Loucy (cell line): ENCODE measurements at regions not wholly inside any gene's neighbourhood (a gene's known extent, or its start where the extent isn't known, plus 50 kb on each side); places are given as distances from the start of the nearest gene placed in this dataset.

Experiments
- H2AFZ ChIP-seq: fragments of 200-600 bp; sonication (generic); 2 replicates; pipeline ENCODE4 v1.6.0; 2016; ENCODE audit warnings: antibody characterized with exemption, mild to moderate bottlenecking, low read length, moderate library complexity
- H3F3A ChIP-seq: fragments of 200-600 bp; 2 replicates; pipeline ENCODE4 v1.6.0; 2016; ENCODE audit warnings: antibody characterized with exemption, low read depth, mild to moderate bottlenecking
- H3K27me3 ChIP-seq: fragments of 200-600 bp; sonication (generic); 2 replicates; pipeline ENCODE4 v1.6.1; 2014; ENCODE audit warnings: low read length, mild to moderate bottlenecking; ENCODE audit not compliant: insufficient read depth, poor library complexity, severe bottlenecking
- H3K36me3 ChIP-seq: fragments of 200-600 bp; sonication (generic); 2 replicates; pipeline ENCODE4 v1.6.1; 2016; ENCODE audit warnings: low read length; ENCODE audit not compliant: insufficient read depth
- H3K4me1 ChIP-seq: fragments of 200-600 bp; sonication (generic); 2 replicates; pipeline ENCODE4 v1.5.1; 2014; ENCODE audit warnings: low read length, mild to moderate bottlenecking; ENCODE audit not compliant: insufficient read depth, poor library complexity, severe bottlenecking
- H3K4me2 ChIP-seq: fragments of 200-600 bp; sonication (generic); 2 replicates; pipeline ENCODE4 v1.6.0; 2014; ENCODE audit warnings: antibody characterized with exemption, low read length, low read depth, mild to moderate bottlenecking; ENCODE audit not compliant: poor library complexity, severe bottlenecking
- H3K4me3 ChIP-seq: fragments of 200-600 bp; sonication (generic); 2 replicates; pipeline ENCODE4 v1.5.1; 2014; ENCODE audit warnings: low read length, mild to moderate bottlenecking, mixed read lengths; ENCODE audit not compliant: poor library complexity, severe bottlenecking
- H3K79me2 ChIP-seq: fragments of 200-600 bp; sonication (generic); 2 replicates; pipeline ENCODE4 v1.6.1; 2014; ENCODE audit warnings: low read length; ENCODE audit not compliant: insufficient read depth
- H3K9ac ChIP-seq: fragments of 200-600 bp; sonication (generic); 2 replicates; pipeline ENCODE4 v1.6.0; 2014; ENCODE audit warnings: mild to moderate bottlenecking, low read depth, low read length, moderate library complexity; ENCODE audit not compliant: poor library complexity, severe bottlenecking
- H3K9me2 ChIP-seq: fragments of 200-600 bp; sonication (generic); replicated peaks from 2 replicates; pipeline ENCODE4 v1.6.1; 2016; ENCODE audit warnings: low read depth, low read length, mixed read lengths
- H3K9me3 ChIP-seq: fragments of 200-600 bp; sonication (generic); 2 replicates; pipeline ENCODE4 v1.6.1; 2014; ENCODE audit warnings: mild to moderate bottlenecking, antibody characterized with exemption, low read length, low read depth; ENCODE audit not compliant: insufficient read depth
- H4K20me1 ChIP-seq: fragments of 200-600 bp; sonication (generic); 2 replicates; pipeline ENCODE4 v1.6.0; 2014; ENCODE audit warnings: antibody characterized with exemption, low read length, mild to moderate bottlenecking; ENCODE audit not compliant: insufficient read depth, poor library complexity, severe bottlenecking
- EZH2phosphoT487 ChIP-seq: fragments of 200-600 bp; IDR thresholded peaks from 2 replicates; pipeline ENCODE4 v1.6.1; 2018; ENCODE audit warnings: antibody characterized with exemption, mild to moderate bottlenecking, moderate library complexity, borderline replicate concordance
- TF ChIP-seq, protein P1 (sequence below): fragments of 200-600 bp; sonication (generic); conservative IDR thresholded peaks from 2 replicates; pipeline ENCODE4 v1.5.1; 2014; ENCODE audit warnings: mild to moderate bottlenecking, antibody characterized with exemption, low read length

DNA sequence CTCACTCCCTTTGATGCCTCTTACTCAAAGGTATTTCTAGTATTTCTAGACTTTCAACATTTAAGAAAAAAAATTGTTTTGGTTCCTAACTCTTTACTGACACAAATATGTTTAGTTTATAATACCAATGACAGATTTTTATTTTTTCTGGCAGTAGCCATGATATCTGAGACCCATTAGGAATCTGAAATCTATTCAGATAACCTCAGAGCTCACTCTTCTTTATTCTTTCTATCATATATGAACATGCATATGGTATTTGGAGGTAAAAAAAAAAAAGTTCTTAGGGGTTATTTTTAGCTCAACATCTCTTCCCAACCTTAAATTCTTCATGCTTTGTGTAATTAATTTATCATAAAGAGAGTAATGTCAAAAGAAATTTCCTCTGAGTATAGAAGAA is 465.5 kb downstream of the CDH2 start:
- Histone ChIP-seq H3K9me2 (no peaks in the 10 kb centered on the region; the same call in 1 of the 2 replicates), H3K4me1 (no peaks in the 10 kb centered on the region), H3K4me2 (no peak overlapping the region), H3K9ac (no peak overlapping the region), H2AFZ (no peak overlapping the region), H3K27me3 (no peaks in the 10 kb centered on the region), H3K36me3 (no peaks in the 10 kb centered on the region), H3K4me3 (no peak overlapping the region), H3K79me2 (no peaks in the 10 kb centered on the region), H3K9me3 (no peaks in the 10 kb centered on the region), H3F3A (no peaks in the 10 kb centered on the region), H4K20me1 (no peaks in the 10 kb centered on the region)
- no peak for TF ChIP-seq EZH2phosphoT487
- TF ChIP-seq, protein P1, sequence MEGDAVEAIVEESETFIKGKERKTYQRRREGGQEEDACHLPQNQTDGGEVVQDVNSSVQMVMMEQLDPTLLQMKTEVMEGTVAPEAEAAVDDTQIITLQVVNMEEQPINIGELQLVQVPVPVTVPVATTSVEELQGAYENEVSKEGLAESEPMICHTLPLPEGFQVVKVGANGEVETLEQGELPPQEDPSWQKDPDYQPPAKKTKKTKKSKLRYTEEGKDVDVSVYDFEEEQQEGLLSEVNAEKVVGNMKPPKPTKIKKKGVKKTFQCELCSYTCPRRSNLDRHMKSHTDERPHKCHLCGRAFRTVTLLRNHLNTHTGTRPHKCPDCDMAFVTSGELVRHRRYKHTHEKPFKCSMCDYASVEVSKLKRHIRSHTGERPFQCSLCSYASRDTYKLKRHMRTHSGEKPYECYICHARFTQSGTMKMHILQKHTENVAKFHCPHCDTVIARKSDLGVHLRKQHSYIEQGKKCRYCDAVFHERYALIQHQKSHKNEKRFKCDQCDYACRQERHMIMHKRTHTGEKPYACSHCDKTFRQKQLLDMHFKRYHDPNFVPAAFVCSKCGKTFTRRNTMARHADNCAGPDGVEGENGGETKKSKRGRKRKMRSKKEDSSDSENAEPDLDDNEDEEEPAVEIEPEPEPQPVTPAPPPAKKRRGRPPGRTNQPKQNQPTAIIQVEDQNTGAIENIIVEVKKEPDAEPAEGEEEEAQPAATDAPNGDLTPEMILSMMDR = no peak

DNA sequence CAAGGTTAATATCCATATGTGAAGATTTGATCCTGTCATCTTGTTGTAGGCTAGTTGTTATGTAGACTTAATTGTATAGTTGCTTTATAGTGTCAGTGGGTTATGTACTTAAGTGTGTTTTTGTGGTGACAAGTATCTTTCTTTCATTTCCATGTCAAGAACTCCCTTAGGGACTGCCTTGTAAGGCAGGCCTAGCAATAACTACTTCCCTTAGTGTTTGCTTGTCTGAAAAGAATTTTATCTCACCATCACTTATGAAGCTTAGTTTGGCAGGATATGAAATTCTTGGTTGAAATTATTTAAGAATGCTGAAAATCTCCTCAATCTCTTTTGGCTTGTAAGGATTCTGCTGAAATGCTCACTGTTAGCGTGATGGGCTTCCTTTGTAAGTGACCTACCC is 467.6 kb downstream of the CDH2 start:
- H2AFZ ChIP-seq = no peak overlapping the region
- no peaks in the 10 kb centered on the region for H3K27me3 ChIP-seq
- no peak overlapping the region for H3K9ac ChIP-seq
- no peaks in the 10 kb centered on the region for H3K4me1 ChIP-seq
- H3K4me3 ChIP-seq = no peak overlapping the region
- no peak for TF ChIP-seq EZH2phosphoT487
- TF ChIP-seq, protein P1 = no peak
- no peak overlapping the region for H3K4me2 ChIP-seq
- no peaks in the 10 kb centered on the region; the same call in 1 of the 2 replicates for H3K9me2 ChIP-seq
- no peaks in the 10 kb centered on the region for H4K20me1 ChIP-seq
- H3K36me3 ChIP-seq = no peaks in the 10 kb centered on the region
- no peaks in the 10 kb centered on the region for H3K9me3 ChIP-seq
- H3K79me2 ChIP-seq = no peaks in the 10 kb centered on the region
- H3F3A ChIP-seq = no peaks in the 10 kb centered on the region

DNA sequence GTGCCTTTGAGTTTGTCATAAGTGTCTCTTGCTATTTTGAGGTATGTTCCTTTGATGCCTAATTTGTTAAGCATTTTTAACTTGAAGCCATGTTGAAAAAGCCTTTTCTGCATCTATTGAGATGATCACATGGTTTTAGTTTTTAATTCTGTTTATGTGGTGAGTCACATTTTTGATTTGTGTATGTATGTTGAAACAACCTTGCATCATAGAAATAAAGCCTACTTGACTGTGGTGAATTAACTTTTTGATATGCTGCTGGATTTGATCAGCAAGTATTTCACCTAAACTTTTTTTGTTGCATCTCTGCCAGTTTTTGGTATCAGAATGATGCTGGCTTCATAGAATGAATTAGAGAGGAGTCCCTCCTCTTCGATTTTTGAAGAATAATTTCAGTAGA is 469.7 kb downstream of the CDH2 start:
- Histone ChIP-seq H3K9me2 (no peaks in the 10 kb centered on the region; the same call in 1 of the 2 replicates), H3K36me3 (no peaks in the 10 kb centered on the region), H3K27me3 (no peaks in the 10 kb centered on the region), H3K4me2 (no peak overlapping the region), H3F3A (no peaks in the 10 kb centered on the region), H2AFZ (no peak overlapping the region), H3K4me3 (no peak overlapping the region), H4K20me1 (no peaks in the 10 kb centered on the region), H3K9me3 (no peaks in the 10 kb centered on the region), H3K9ac (no peak overlapping the region), H3K4me1 (no peaks in the 10 kb centered on the region), H3K79me2 (no peaks in the 10 kb centered on the region)
- TF ChIP-seq, protein P1 = no peak
- TF ChIP-seq EZH2phosphoT487 = no peak
